ENCODE measurements at regions not wholly inside any gene's neighbourhood (a gene's known extent, or its start where the extent isn't known, plus 50 kb on each side); places are given as distances from the start of the nearest gene placed in this dataset.

DNA sequence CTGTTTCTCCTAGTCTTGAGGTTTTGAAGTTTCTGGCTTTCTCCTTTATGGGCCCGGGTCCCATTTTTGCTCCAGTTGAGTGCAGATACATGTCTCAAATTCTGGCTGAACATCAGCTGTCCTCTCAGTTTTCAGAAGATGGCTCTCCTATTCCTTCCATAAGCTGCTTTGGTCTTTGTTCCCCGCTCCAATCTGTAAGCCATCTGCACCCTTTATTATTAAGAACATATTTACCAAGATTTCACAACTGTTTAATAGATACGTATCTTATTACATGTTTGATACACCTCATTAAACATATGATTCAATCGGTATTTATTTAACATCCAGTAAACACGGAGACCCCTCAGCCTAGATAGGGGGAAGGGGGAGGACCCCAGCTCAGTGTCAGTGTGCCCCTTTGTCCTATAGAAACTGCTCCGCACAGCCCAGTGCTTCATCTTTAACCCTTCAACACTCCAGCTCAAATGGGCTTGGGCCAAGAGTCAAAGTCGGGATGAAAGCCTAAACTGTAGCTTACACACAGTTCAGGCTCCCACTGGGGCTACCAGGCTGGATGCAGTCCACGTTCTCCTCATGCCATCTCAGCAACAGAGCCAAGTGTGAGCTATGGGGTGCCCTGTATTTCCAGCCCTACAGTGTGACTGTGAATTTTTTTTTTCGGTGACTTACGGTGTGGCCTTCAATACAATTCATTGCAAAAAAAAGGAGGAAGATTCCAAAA, 166.0 kb upstream of the ZFHX3 start:
- no peak for TF ChIP-seq CTCF (IDR thresholded peaks at IDR 0.05; ENCODE audit: control extremely low read depth, extremely low read depth)
- H3K4me3 ChIP-seq, result no peak overlapping the region
- peak; percentile 76 to 93 (median 89) for DNase-seq
- no peaks in the 10 kb centered on the region for H3K27me3 ChIP-seq (ENCODE audit: control insufficient read depth in 3 of 3, insufficient read depth in 3 of 3, low read length in 2 of 3)
- no peak for ATAC-seq (ENCODE audit: insufficient read depth, low FRiP score)
- H3K9ac ChIP-seq (ENCODE audit: insufficient read depth in 1 of 2, low read length in 2 of 2), result no peak overlapping the region
- H3K27ac ChIP-seq (ENCODE audit: low read depth in 1 of 2, low read length in 1 of 2), result no peak overlapping the region
- peaks cover 0 to 5% (median 0%) of the 10 kb centered on the region in 4 donors for H3K9me3 ChIP-seq (ENCODE audit: control insufficient read depth in 4 of 4, insufficient read depth in 3 of 4, low read length in 3 of 4)
- peaks cover 0 to 36% (median 5%) of the 10 kb centered on the region in 5 donors for H3K4me1 ChIP-seq (ENCODE audit: control insufficient read depth in 5 of 5, insufficient read depth in 5 of 5, low read length in 5 of 5)
- 74 to 86% methylated on average over 10 of the region's 10 CpGs for WGBS, 2 donors
- no peaks in the 10 kb centered on the region for H3K36me3 ChIP-seq (ENCODE audit: control insufficient read depth in 4 of 4, insufficient read depth in 4 of 4, low read length in 4 of 4)

DNA sequence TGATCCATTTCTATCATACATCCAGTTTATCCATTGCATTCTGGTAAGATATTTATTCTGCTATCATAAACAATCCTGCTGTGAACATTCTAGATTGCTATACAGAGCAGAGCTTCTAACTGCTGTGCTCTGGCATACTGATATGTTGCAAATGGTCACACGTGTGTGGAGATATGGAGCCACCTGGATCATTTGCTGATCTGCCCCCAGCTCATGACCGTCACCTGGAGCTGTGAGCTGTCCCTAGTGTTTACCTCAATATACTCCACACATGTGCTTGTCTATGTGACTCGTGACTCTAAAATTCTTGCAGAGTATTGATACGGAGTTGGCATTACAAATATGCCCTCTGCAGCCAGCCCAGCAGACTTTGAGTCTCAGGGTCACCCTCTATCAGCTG, 164.5 kb upstream of the ZFHX3 start:
- H3K27me3 ChIP-seq (ENCODE audit: control insufficient read depth in 3 of 3, insufficient read depth in 3 of 3, low read length in 2 of 3), result no peaks in the 10 kb centered on the region
- no peak overlapping the region for H3K9ac ChIP-seq (ENCODE audit: insufficient read depth in 1 of 2, low read length in 2 of 2)
- H3K4me1 ChIP-seq (ENCODE audit: control insufficient read depth in 5 of 5, insufficient read depth in 5 of 5, low read length in 5 of 5), result peaks cover 0 to 36% (median 5%) of the 10 kb centered on the region in 5 donors
- H3K9me3 ChIP-seq (ENCODE audit: control insufficient read depth in 4 of 4, insufficient read depth in 3 of 4, low read length in 3 of 4), result peaks cover 0 to 5% (median 0%) of the 10 kb centered on the region in 4 donors
- WGBS, 2 donors, result 78 to 86% methylated on average over 4 of the region's 4 CpGs
- ATAC-seq (ENCODE audit: insufficient read depth, low FRiP score), result no peak
- no peak overlapping the region for H3K27ac ChIP-seq (ENCODE audit: low read depth in 1 of 2, low read length in 1 of 2)
- H3K36me3 ChIP-seq (ENCODE audit: control insufficient read depth in 4 of 4, insufficient read depth in 4 of 4, low read length in 4 of 4), result no peaks in the 10 kb centered on the region
- no peak overlapping the region for H3K4me3 ChIP-seq
- no peak for DNase-seq
- TF ChIP-seq CTCF (IDR thresholded peaks at IDR 0.05; ENCODE audit: control extremely low read depth, extremely low read depth), result no peak

DNA sequence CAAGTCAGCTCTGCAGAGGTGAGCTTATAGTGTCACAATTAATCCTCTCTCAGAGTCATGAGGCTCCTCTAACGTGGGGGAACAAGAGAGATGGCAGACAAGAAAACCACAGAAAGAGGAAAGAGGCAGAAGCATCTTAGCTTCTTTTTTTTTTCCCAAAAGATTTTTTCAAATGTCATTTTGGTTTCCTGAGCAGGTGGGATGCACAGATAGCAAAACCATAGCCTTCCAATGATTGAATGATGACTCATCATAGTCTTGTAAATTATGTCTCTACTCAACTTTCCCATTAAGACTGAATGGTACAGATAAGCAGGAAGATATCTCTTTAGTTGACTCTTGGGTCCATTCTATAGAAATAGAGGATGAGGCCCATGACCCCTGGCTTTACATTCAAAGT, 162.8 kb upstream of the ZFHX3 start:
- Histone ChIP-seq H3K4me1 (ENCODE audit: control insufficient read depth in 5 of 5, insufficient read depth in 5 of 5, low read length in 5 of 5) (peaks cover 0 to 35% (median 5%) of the 10 kb centered on the region in 5 donors), H3K9me3 (ENCODE audit: control insufficient read depth in 4 of 4, insufficient read depth in 3 of 4, low read length in 3 of 4) (peaks cover 0 to 3% (median 0%) of the 10 kb centered on the region in 4 donors), H3K36me3 (ENCODE audit: control insufficient read depth in 4 of 4, insufficient read depth in 4 of 4, low read length in 4 of 4) (no peaks in the 10 kb centered on the region), H3K27ac (ENCODE audit: low read depth in 1 of 2, low read length in 1 of 2) (no peak overlapping the region), H3K4me3 (no peak overlapping the region), H3K9ac (ENCODE audit: insufficient read depth in 1 of 2, low read length in 2 of 2) (no peak overlapping the region), H3K27me3 (ENCODE audit: control insufficient read depth in 3 of 3, insufficient read depth in 3 of 3, low read length in 2 of 3) (no peaks in the 10 kb centered on the region)
- 20 to 62% methylated on average over 1 of the region's 1 CpG for WGBS, 2 donors
- TF ChIP-seq CTCF (IDR thresholded peaks at IDR 0.05; ENCODE audit: control extremely low read depth, extremely low read depth), result no peak
- DNase-seq (no peak), ATAC-seq (ENCODE audit: insufficient read depth, low FRiP score) (no peak)

Data from lung (tissue), 11 donors.